ENCODE measurements at regions not wholly inside any gene's neighbourhood (a gene's known extent, or its start where the extent isn't known, plus 50 kb on each side); places are given as distances from the start of the nearest gene placed in this dataset.

DNA sequence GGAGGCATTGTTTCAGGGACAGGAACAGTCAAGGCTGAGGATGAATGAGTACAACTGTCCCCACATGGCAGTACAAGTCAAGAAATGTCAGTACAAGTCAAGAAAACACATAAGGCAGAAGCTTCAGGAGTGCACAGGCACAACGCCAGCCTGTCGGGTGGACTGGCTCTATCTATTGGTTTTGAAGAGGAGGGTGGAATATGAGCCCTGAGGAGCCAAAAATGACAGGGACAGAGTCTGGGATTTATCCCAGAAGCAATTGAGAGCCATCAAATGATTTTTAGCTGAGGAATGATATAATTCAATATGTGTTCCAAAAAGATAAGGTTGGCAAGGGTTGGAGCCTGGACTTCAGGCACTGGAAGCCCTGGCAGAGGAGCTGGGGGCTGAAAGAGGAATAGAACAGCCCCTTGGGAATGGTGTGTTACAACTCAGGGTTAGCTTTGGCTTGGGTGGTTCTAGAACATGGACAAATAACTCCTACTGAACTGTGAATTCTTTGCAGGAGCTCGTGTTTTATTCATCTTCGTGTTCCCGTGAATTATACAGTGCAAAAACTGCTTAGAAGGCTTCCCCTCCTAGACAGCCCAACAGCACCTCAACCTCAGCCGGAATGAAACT, 425.7 kb upstream of the ARID1B start:
- TF ChIP-seq, protein P1, sequence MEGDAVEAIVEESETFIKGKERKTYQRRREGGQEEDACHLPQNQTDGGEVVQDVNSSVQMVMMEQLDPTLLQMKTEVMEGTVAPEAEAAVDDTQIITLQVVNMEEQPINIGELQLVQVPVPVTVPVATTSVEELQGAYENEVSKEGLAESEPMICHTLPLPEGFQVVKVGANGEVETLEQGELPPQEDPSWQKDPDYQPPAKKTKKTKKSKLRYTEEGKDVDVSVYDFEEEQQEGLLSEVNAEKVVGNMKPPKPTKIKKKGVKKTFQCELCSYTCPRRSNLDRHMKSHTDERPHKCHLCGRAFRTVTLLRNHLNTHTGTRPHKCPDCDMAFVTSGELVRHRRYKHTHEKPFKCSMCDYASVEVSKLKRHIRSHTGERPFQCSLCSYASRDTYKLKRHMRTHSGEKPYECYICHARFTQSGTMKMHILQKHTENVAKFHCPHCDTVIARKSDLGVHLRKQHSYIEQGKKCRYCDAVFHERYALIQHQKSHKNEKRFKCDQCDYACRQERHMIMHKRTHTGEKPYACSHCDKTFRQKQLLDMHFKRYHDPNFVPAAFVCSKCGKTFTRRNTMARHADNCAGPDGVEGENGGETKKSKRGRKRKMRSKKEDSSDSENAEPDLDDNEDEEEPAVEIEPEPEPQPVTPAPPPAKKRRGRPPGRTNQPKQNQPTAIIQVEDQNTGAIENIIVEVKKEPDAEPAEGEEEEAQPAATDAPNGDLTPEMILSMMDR (IDR thresholded peaks at IDR 0.05) = no peak
- no peak for TF ChIP-seq POLR2AphosphoS5 (IDR thresholded peaks at IDR 0.05)
- TF ChIP-seq POLR2A (IDR thresholded peaks at IDR 0.05; ENCODE audit: low read depth) = no peak
- no peak for TF ChIP-seq EP300 (IDR thresholded peaks at IDR 0.05)

Measured in esophagus muscularis mucosa (tissue), 4 donors.